Glomerular visceral epithelial cell (primary cell): ENCODE measurements at regions not wholly inside any gene's neighbourhood (a gene's known extent, or its start where the extent isn't known, plus 50 kb on each side); places are given as distances from the start of the nearest gene placed in this dataset.
"Not testable (repeated sequence)": the region's sequence is repeated elsewhere in the genome, so short reads cannot be mapped to it uniquely, and the experiment has no call there.

Experiments
- DNase-seq: peaks from one replicate; pipeline ENCODE4 v3.0.0-alpha.2; 2016; ENCODE audit errors: extremely low spot score

- no peak for DNase-seq
These were observed 50.2 kb upstream of the SNAPC3 start for GRCh38 chr9:15372455-15372854.

GRCh38 chr9:15371448-15371845 is 51.2 kb upstream of the SNAPC3 start:
- DNase-seq, result no peak

- no peak for DNase-seq
These were observed 51.9 kb upstream of the SNAPC3 start for GRCh38 chr9:15370466-15371447.

GRCh38 chr9:15369871-15370270 is 52.8 kb upstream of the SNAPC3 start:
- DNase-seq, result no peak

GRCh38 chr9:15369238-15369637 is 53.4 kb upstream of the SNAPC3 start:
- DNase-seq, result no peak

GRCh38 chr9:15364975-15365553 is 57.6 kb upstream of the SNAPC3 start:
- DNase-seq, result not testable (repeated sequence)

GRCh38 chr9:15361737-15362136 is 54.7 kb upstream of the TTC39B start:
- DNase-seq, result no peak

GRCh38 chr9:15357050-15357653 is 50.1 kb upstream of the TTC39B start:
- DNase-seq, result peak; percentile 6
